Activated naive CD4-positive, alpha-beta T cell (primary cell): ENCODE measurements at regions not wholly inside any gene's neighbourhood (a gene's known extent, or its start where the extent isn't known, plus 50 kb on each side); places are given as distances from the start of the nearest gene placed in this dataset.
"Not testable (repeated sequence)": the region's sequence is repeated elsewhere in the genome, so short reads cannot be mapped to it uniquely, and the experiment has no call there.

Source experiments
- DNase-seq, 4 experiments: peaks; one replicate each; lab custom pipeline; 2025; lab: John Stamatoyannopoulos, UW

DNA sequence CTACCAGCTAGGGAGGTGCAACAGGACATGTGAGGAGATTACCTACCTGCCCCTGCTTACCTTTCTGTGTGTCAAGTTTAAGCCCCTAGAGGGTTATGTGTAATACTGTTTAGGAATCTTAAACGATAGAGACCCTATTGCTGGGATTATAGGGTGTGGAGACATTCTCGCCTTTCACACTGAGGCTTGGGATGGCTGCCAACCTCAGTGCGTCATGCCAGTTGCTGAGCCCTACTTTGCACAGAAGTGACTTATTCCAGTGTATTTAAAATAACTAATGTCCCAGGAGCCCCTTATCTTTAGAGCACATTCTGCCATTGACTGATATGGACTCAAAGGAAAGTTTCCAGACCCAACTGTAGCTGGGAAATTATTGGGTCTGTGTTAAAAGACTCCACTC lies 76.6 kb upstream of the XPA start:
- no peak for DNase-seq

DNA sequence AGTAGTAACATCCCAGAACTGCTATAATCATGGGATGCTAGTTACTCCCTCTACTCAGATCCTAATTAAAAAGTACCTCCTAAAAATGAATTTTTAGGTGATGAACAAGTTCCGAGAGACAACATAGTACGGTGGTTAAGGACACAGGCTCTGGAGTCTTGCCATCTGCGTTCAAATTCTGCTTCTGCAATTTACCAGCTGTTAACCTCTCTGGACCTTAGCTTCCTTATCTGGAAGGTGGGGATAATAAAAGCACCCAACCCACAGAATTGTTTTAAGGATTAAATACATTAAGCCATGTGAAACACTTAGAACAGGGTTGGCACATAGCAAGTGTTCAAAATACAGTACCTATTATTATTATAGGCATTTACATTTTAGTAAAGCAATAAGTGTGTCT lies 77.5 kb upstream of the XPA start:
- no peak for DNase-seq

- not testable (repeated sequence) for DNase-seq
Observed at GRCh38 chr9:97778740-97779139, 74.3 kb upstream of the FOXE1 start.

DNA sequence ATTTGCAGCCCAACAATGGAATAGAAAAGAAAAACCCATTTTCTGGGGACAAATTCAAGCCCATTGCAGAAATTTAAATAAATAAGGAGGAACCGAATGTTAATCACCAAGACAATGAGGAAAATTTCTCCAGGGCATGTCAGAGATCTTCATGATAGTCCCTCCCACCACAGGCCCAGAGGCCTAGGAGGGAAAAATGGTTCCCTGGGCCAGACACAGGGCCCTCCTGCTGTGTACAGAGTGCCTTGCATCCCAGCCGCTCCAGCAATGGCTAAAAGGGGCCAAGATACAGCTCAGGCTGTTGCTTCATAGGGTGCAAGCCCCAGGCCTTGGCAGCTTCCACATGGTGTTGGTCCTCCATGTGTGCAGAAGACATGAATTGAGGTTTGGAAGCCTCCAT lies 73.4 kb upstream of the FOXE1 start:
- DNase-seq, result no peak

DNA sequence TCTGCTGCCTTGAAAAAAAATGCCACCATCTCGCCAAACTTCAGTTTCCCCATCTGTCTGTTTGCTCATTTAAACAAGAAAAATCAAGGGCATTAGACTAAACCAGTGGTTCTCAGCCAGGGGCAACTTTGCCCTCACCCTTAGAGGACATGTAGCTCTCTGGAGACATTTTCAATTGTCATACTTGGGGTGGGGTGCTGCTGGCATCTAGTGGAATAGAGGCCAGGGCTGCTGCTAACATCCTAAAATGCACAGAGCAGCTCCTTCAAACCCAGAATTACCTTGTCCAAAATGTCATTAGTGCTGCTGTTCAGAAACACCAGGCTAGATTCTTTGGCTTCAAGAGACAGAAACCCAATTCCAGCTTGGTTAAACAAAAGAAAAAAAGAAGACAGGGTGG lies 71.1 kb upstream of the FOXE1 start:
- DNase-seq, result no peak

GRCh38 chr9:97786341-97786740 lies 66.7 kb upstream of the FOXE1 start:
- DNase-seq, result no peak

- DNase-seq, result no peak
Observed at GRCh38 chr9:97787551-97787950, 65.5 kb upstream of the FOXE1 start.

DNA sequence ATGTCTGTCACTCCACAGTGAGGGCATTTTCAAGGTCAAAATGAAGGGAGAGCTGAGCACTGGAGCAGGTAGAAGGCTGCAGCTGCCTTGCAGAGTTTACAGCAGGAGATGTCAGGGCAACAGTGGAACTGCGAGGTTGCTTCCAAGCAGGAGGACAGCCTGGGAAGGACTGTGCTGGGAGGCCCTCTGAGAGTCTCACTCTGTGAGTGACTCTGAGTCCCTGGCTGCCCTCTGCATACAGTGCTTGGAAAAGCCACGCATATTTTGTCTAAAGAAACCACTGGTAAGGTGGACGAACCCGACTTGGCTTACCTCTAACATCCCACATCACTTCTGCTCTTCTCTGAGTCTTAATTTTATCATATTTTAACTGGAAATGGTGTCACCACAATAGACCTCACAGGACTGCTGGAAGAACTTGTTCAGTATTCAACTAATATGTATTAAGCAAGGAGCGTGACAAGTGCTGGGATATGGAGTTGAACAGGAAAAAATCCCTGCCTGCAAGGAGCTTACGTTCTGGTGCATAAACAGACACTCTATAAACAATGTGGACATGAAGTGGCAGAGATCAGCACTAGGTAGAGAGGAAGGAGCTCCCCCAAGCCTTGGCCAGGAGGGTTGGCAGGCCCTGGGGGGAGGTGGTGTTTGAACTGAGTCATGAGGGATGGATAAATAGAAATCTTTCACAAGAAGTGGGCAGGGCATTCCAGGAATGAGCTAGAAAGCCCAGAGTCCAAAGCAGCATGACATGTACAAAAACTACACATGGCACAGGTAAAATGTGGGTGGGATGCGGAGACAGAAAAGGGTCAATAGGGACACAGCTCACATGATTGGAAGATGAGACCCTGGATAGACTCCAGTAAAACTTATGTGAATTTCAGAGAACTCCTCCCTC lies 64.0 kb upstream of the FOXE1 start:
- no peak for DNase-seq

DNA sequence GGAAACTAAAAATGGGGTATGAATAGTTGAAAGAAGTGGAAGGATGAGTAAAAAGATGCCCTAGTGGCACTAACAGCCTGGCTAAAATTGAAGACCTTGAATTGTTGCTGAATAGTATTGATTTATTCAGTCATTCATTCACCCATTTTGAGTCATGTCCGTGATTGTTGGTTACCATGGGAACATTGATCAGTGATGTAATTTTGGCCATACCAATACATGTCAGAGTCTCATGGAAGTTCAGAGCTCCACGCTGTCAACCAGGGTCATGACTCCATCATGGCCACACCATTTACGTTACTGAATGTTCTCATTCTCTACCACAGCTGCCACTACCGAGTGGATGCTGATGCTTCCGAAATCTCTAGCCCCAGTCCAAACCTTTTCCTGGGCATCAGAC lies 62.5 kb upstream of the FOXE1 start:
- DNase-seq, result no peak

GRCh38 chr9:97791542-97791941 lies 61.5 kb upstream of the FOXE1 start:
- no peak for DNase-seq

DNA sequence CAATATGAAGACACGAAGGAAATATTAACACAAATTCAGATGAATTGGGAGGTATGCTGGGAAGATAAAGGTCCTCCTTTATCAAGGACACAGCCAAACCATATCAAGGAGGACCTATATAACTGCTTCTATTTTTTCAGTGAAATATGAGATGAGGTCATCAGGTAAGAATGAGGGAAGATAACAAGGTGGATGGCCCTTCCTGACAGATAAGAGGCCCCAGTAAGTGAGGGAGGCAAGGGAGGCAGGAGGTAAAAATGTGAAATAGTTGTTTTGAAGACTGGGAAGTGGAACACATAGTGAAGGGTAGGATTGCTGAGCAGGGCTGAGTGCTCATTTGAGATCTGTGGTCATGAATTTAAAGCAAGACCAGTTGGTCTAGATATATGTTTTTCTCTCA lies 60.0 kb upstream of the FOXE1 start:
- DNase-seq, result no peak

DNA sequence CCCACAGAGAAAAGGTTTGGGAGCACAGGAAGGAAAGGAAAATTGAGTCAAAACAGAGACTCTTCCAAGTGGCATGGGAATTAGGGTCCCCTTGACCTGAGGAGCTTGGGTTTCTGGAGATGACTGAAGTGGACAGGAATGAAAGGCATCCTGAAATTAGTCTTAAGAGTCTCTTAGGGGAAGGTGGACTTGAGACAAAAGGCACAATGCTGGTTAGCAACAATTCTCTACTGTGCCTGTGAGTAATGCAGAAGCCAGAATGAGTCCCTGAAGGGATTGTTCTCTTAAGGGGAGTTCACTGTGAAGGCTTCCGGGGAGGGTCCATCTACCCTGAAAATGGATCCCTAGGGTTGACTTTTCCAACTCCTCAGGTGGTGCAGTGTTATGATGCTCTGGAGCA lies 58.4 kb upstream of the FOXE1 start:
- no peak for DNase-seq

DNA sequence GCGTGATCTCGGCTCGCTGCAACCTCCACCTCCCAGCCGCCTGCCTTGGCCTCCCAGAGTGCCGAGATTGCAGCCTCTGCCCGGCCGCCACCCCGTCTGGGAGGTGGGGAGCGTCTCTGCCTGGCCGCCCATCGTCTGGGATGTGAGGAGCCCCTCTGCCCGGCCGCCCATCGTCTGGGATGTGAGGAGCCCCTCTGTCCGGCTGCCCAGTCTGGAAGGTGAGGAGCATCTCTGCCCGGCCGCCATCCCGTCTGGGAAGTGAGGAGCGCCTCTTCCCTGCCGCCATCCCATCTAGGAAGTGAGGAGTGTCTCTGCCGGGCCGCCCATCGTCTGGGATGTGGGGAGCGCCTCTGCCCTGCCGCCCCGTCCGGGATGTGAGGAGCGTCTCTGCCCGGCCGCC lies 56.9 kb upstream of the FOXE1 start:
- not testable (repeated sequence) for DNase-seq

DNA sequence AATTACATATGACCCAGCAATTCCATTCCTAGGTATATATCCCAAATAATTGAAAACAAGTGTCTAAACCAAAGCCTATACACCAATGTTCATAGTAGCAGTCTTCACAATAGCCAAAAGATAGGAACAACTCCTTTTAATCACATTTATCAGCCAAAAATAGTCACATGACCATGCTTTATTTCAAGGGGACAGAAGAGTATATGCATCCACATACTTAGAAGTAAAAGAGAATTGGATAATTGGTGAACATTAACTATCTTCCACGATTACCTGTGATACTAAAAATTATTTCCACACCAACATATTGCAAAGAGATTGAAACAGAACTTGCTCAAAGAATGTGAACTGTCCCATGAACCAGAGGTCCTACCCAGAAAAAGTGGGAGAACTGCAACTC lies 51.8 kb upstream of the FOXE1 start:
- no peak for DNase-seq

- no peak for DNase-seq
Observed at GRCh38 chr9:97802276-97802675, 50.8 kb upstream of the FOXE1 start.

DNA sequence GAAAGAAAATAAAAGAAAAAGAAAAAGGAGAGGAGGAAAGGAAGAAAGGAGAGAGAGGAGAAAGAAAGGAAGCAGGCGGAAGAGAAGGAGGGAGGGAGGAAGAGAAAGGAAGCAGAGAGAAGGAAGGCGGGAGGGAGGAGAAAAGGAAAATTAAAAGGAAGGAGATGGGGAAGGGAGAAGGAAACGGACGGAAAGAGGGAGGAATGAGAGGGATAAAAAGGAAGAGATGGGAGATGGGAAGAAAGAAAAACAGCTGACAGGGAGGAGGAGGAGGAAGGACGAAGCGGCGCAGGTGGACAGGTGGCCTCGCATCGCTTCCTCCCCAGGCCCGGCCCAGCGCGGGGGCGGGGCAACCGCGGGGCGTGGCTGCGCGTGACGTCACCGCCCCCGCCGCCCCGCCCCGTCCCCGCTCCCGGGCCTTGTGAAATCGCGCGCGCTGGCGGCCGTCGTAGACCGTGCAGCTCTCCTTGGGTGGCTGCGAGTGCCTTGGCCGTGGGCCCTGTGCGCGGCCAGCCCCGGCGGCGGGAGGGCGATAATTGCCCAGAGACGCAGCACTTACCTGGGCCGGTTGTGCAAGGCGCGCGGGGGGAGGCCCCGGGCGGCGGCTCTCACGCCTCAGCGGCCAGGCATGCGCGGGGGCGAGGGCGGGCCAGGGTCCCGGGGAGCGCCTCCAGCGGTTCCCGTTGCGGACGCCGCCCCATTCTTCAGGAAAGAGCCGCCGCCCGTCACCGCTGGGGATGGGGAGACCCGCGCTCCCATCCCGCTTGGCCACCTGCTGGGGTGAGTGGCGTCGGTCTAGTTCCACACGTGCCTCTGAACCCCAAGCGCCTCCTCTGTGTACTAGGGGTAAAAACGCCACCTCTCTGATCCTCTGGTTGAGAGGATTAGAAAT lies 49.6 kb upstream of the FOXE1 start:
- peak; percentile 49 to 72 (median 54) for DNase-seq
